Osteoblast (primary cell): ENCODE measurements at regions not wholly inside any gene's neighbourhood (a gene's known extent, or its start where the extent isn't known, plus 50 kb on each side); places are given as distances from the start of the nearest gene placed in this dataset.

Experiments used
- DNase-seq: peaks from one replicate; pipeline ENCODE4 v3.0.0; 2011; ENCODE audit warnings: low spot score, mixed read lengths; ENCODE audit not compliant: insufficient read length; ENCODE audit errors: missing footprints
- H2AFZ ChIP-seq: 2 replicates; pipeline ENCODE4 v1.6.0; 2011; ENCODE audit warnings: mild to moderate bottlenecking, low read length
- H3K27ac ChIP-seq: 2 replicates; pipeline ENCODE4 v1.5.1; 2011; ENCODE audit warnings: mild to moderate bottlenecking, low read depth, low read length, moderate library complexity
- H3K27me3 ChIP-seq: 2 replicates; pipeline ENCODE4 v1.6.0; 2012; ENCODE audit warnings: mild to moderate bottlenecking, control low read depth, inconsistent platforms, low read length, moderate library complexity; ENCODE audit not compliant: insufficient read depth
- H3K36me3 ChIP-seq: 2 replicates; pipeline ENCODE4 v1.5.1; 2011; ENCODE audit warnings: mild to moderate bottlenecking, low read length, control low read depth, moderate library complexity; ENCODE audit not compliant: insufficient read depth
- H3K4me1 ChIP-seq: 2 replicates; pipeline ENCODE4 v1.5.1; 2011; ENCODE audit warnings: mild to moderate bottlenecking, low read length, control low read depth, moderate library complexity; ENCODE audit not compliant: insufficient read depth
- H3K4me2 ChIP-seq: 2 replicates; pipeline ENCODE4 v1.6.0; 2011; ENCODE audit warnings: mild to moderate bottlenecking, low read length; ENCODE audit not compliant: insufficient read depth
- H3K4me3 ChIP-seq: fragments of 200-600 bp; sonication (generic); 3 replicates; pipeline ENCODE4 v1.5.1; 2012; ENCODE audit warnings: mild to moderate bottlenecking, low read length, inconsistent platforms; ENCODE audit not compliant: insufficient read depth
- H3K79me2 ChIP-seq: 2 replicates; pipeline ENCODE4 v1.6.0; 2012; ENCODE audit warnings: mild to moderate bottlenecking, low read length, control low read depth, inconsistent platforms; ENCODE audit not compliant: insufficient read depth
- H3K9me3 ChIP-seq: 2 replicates; pipeline ENCODE4 v1.5.1; 2011; ENCODE audit warnings: low read depth, low read length, control low read depth
- H4K20me1 ChIP-seq: 2 replicates; pipeline ENCODE4 v1.6.0; 2012; ENCODE audit warnings: mild to moderate bottlenecking, low read length, control low read depth; ENCODE audit not compliant: insufficient read depth
- CTCF ChIP-seq: IDR thresholded peaks from 2 replicates; pipeline ENCODE4 v1.5.1; 2011; ENCODE audit warnings: mild to moderate bottlenecking, low read depth, low read length, moderate library complexity; ENCODE audit errors: extremely low read depth

GRCh38 chr6:80540700-80541099 is 434.2 kb downstream of the BCKDHB start:
- no peaks in the 10 kb centered on the region for H4K20me1 ChIP-seq
- H3K27ac ChIP-seq, result peak overlapping the region; percentile 74
- no peak overlapping the region for H2AFZ ChIP-seq
- H3K36me3 ChIP-seq, result no peaks in the 10 kb centered on the region
- H3K4me3 ChIP-seq, result no peak overlapping the region
- peaks cover 2% of the 10 kb centered on the region for H3K9me3 ChIP-seq
- no peaks in the 10 kb centered on the region for H3K79me2 ChIP-seq
- TF ChIP-seq CTCF, result no peak
- H3K4me2 ChIP-seq, result peak overlapping the region; percentile 50
- H3K27me3 ChIP-seq, result no peaks in the 10 kb centered on the region
- no peak for DNase-seq
- H3K4me1 ChIP-seq, result peaks cover 51% of the 10 kb centered on the region

GRCh38 chr6:80537118-80537972 is 430.9 kb downstream of the BCKDHB start:
- Histone ChIP-seq H3K4me2 (no peak overlapping the region), H3K9me3 (peaks cover 2% of the 10 kb centered on the region), H3K4me3 (no peak overlapping the region), H2AFZ (peak overlapping the region; percentile 61), H3K27ac (peak overlapping the region; percentile 16), H3K4me1 (peaks cover 25% of the 10 kb centered on the region), H3K79me2 (no peaks in the 10 kb centered on the region), H4K20me1 (no peaks in the 10 kb centered on the region), H3K36me3 (no peaks in the 10 kb centered on the region), H3K27me3 (no peaks in the 10 kb centered on the region)
- no peak for TF ChIP-seq CTCF
- no peak for DNase-seq

GRCh38 chr6:80535914-80536565 is 429.6 kb downstream of the BCKDHB start:
- DNase-seq, result no peak
- H3K4me1 ChIP-seq, result peaks cover 14% of the 10 kb centered on the region

More at GRCh38 chr6:80535914-80536565, 429.6 kb downstream of the BCKDHB start:
- Histone ChIP-seq H4K20me1 (no peaks in the 10 kb centered on the region), H2AFZ (peak overlapping the region; percentile 47), H3K79me2 (no peaks in the 10 kb centered on the region), H3K27ac (no peak overlapping the region), H3K4me2 (no peak overlapping the region), H3K9me3 (peaks cover 2% of the 10 kb centered on the region), H3K4me3 (no peak overlapping the region), H3K27me3 (no peaks in the 10 kb centered on the region), H3K36me3 (no peaks in the 10 kb centered on the region)
- TF ChIP-seq CTCF, result no peak
